Hepatocyte (in vitro differentiated cells): ENCODE measurements at regions not wholly inside any gene's neighbourhood (a gene's known extent, or its start where the extent isn't known, plus 50 kb on each side); places are given as distances from the start of the nearest gene placed in this dataset.

Experiments
- DNase-seq: peaks from one replicate; pipeline ENCODE4 v3.0.0-alpha.2; 2016; ENCODE audit warnings: low spot score
- H2AFZ ChIP-seq: fragments of 200-600 bp; sonication (generic); 2 replicates; pipeline ENCODE4 v1.6.0; 2016; ENCODE audit warnings: antibody characterized with exemption, mild to moderate bottlenecking
- H3K27ac ChIP-seq: fragments of 200-600 bp; sonication (generic); 2 replicates; pipeline ENCODE4 v1.5.1; 2016; ENCODE audit warnings: mild to moderate bottlenecking
- H3K27me3 ChIP-seq: fragments of 200-600 bp; sonication (generic); 2 replicates; pipeline ENCODE4 v1.6.1; 2016
- H3K36me3 ChIP-seq: fragments of 200-600 bp; sonication (generic); replicated peaks from 2 replicates; pipeline ENCODE4 v1.5.1; 2016; ENCODE audit warnings: low read depth; ENCODE audit not compliant: insufficient read depth
- H3K4me1 ChIP-seq: fragments of 200-600 bp; sonication (generic); 2 replicates; pipeline ENCODE4 v1.5.1; 2016; ENCODE audit warnings: mild to moderate bottlenecking, moderate library complexity; ENCODE audit not compliant: insufficient read depth
- H3K4me2 ChIP-seq: fragments of 200-600 bp; sonication (generic); 2 replicates; pipeline ENCODE4 v1.6.0; 2016
- H3K4me3 ChIP-seq: fragments of 200-600 bp; sonication (generic); 2 replicates; pipeline ENCODE4 v1.5.1; 2016; ENCODE audit warnings: mild to moderate bottlenecking
- H3K79me2 ChIP-seq: fragments of 200-600 bp; sonication (generic); 2 replicates; pipeline ENCODE4 v1.6.0; 2017; ENCODE audit warnings: mild to moderate bottlenecking
- H3K9me2 ChIP-seq: fragments of 200-600 bp; sonication (generic); replicated peaks from 2 replicates; pipeline ENCODE4 v1.6.0; 2017; ENCODE audit warnings: mild to moderate bottlenecking; ENCODE audit not compliant: insufficient read depth
- H3K9me3 ChIP-seq: fragments of 200-600 bp; sonication (generic); 2 replicates; pipeline ENCODE4 v1.5.1; 2016; ENCODE audit warnings: low read depth, mild to moderate bottlenecking
- H4K20me1 ChIP-seq: fragments of 200-600 bp; sonication (generic); 2 replicates; pipeline ENCODE4 v1.6.0; 2016; ENCODE audit warnings: mild to moderate bottlenecking; ENCODE audit not compliant: insufficient read depth, poor library complexity, severe bottlenecking
- EZH2 ChIP-seq: fragments of 200-600 bp; sonication (generic); IDR thresholded peaks from 2 replicates; pipeline ENCODE4 v1.6.1; 2016; ENCODE audit warnings: antibody characterized with exemption, mild to moderate bottlenecking, borderline replicate concordance
- EZH2phosphoT487 ChIP-seq: fragments of 200-600 bp; sonication (generic); IDR thresholded peaks from one replicate; pipeline ENCODE4 v1.6.1; 2018; ENCODE audit warnings: antibody characterized with exemption, mild to moderate bottlenecking, low read depth, moderate library complexity; ENCODE audit not compliant: unreplicated experiment, severe bottlenecking
- whole genome bisulfite sequencing: methylation state at CpG from one replicate; pipeline ENCODE4 v1.1.6; 2016; ENCODE audit warnings: low lambda C conversion rate; ENCODE audit errors: missing lambda C conversion rate; 5-methylcytosine and 5-hydroxymethylcytosine counted together
- TF ChIP-seq, protein P1 (sequence below): fragments of 200-600 bp; sonication (generic); IDR thresholded peaks from 2 replicates; pipeline ENCODE4 v1.5.1; 2016; ENCODE audit warnings: antibody characterized with exemption, mild to moderate bottlenecking; ENCODE audit not compliant: poor library complexity

DNA sequence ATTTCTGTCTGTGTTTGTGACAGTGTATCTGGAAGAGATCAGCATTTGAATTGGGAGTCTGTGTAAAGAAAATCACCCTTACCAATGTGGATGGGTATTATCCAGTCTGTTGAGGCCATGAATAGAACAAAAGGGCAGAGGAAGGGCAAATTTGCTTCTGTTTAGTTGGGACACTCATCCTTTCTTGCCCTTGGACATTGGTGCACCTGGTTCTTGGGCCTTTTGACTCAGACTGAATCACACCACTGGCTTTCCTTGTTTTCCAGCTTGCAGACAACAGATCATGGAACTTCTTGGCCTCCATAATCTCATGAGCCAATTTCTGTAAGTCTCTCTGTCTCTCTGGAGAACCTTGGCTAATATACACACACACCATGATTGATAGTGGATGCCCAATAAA lies 164.4 kb upstream of the SGO1 start:
- H3K27ac ChIP-seq: no peak overlapping the region
- no peaks in the 10 kb centered on the region for H4K20me1 ChIP-seq
- H3K9me2 ChIP-seq: no peaks in the 10 kb centered on the region
- H3K4me3 ChIP-seq: no peak overlapping the region
- no peaks in the 10 kb centered on the region for H3K27me3 ChIP-seq
- no peak overlapping the region for H3K4me2 ChIP-seq
- no peaks in the 10 kb centered on the region for H3K9me3 ChIP-seq
- no peaks in the 10 kb centered on the region for H3K4me1 ChIP-seq
- DNase-seq: no peak
- TF ChIP-seq, protein P1, sequence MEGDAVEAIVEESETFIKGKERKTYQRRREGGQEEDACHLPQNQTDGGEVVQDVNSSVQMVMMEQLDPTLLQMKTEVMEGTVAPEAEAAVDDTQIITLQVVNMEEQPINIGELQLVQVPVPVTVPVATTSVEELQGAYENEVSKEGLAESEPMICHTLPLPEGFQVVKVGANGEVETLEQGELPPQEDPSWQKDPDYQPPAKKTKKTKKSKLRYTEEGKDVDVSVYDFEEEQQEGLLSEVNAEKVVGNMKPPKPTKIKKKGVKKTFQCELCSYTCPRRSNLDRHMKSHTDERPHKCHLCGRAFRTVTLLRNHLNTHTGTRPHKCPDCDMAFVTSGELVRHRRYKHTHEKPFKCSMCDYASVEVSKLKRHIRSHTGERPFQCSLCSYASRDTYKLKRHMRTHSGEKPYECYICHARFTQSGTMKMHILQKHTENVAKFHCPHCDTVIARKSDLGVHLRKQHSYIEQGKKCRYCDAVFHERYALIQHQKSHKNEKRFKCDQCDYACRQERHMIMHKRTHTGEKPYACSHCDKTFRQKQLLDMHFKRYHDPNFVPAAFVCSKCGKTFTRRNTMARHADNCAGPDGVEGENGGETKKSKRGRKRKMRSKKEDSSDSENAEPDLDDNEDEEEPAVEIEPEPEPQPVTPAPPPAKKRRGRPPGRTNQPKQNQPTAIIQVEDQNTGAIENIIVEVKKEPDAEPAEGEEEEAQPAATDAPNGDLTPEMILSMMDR: no peak
- no peak for TF ChIP-seq EZH2
- TF ChIP-seq EZH2phosphoT487: no peak
- H2AFZ ChIP-seq: no peak overlapping the region
- no peaks in the 10 kb centered on the region for H3K79me2 ChIP-seq
- no peaks in the 10 kb centered on the region for H3K36me3 ChIP-seq

- H3K36me3 ChIP-seq: no peaks in the 10 kb centered on the region
- no peaks in the 10 kb centered on the region for H3K4me1 ChIP-seq
- no peak overlapping the region for H3K4me2 ChIP-seq
- no peaks in the 10 kb centered on the region for H4K20me1 ChIP-seq
- no peak for TF ChIP-seq EZH2
- TF ChIP-seq, protein P1: no peak
- TF ChIP-seq EZH2phosphoT487: no peak
- H3K27ac ChIP-seq: no peak overlapping the region
- no peaks in the 10 kb centered on the region for H3K79me2 ChIP-seq
- H3K27me3 ChIP-seq: no peaks in the 10 kb centered on the region
- WGBS: 74% methylated on average over 2 of the region's 2 CpGs
- no peaks in the 10 kb centered on the region for H3K9me2 ChIP-seq
- no peak for DNase-seq
- no peaks in the 10 kb centered on the region for H3K9me3 ChIP-seq
- no peak overlapping the region for H3K4me3 ChIP-seq
- no peak overlapping the region for H2AFZ ChIP-seq
Observed at GRCh38 chr3:20346916-20347315, 160.9 kb upstream of the SGO1 start.

- Histone ChIP-seq H3K4me1 (no peaks in the 10 kb centered on the region), H3K36me3 (no peaks in the 10 kb centered on the region), H3K4me2 (no peak overlapping the region), H3K27ac (no peak overlapping the region), H4K20me1 (no peaks in the 10 kb centered on the region), H3K27me3 (no peaks in the 10 kb centered on the region), H3K9me3 (no peaks in the 10 kb centered on the region), H3K9me2 (no peaks in the 10 kb centered on the region), H3K79me2 (no peaks in the 10 kb centered on the region), H2AFZ (no peak overlapping the region), H3K4me3 (no peak overlapping the region)
- DNase-seq: no peak
- WGBS: 82% methylated on average over 1 of the region's 1 CpG
- no peak for TF ChIP-seq EZH2
- TF ChIP-seq EZH2phosphoT487: no peak
- TF ChIP-seq, protein P1: no peak
Observed at GRCh38 chr3:20346369-20346768, 160.4 kb upstream of the SGO1 start.

- Histone ChIP-seq H2AFZ (no peak overlapping the region), H3K27me3 (no peaks in the 10 kb centered on the region), H3K9me3 (no peaks in the 10 kb centered on the region), H3K9me2 (no peaks in the 10 kb centered on the region), H3K36me3 (no peaks in the 10 kb centered on the region), H3K79me2 (no peaks in the 10 kb centered on the region), H3K4me3 (no peak overlapping the region), H3K4me1 (peaks cover 3% of the 10 kb centered on the region), H3K4me2 (no peak overlapping the region), H4K20me1 (no peaks in the 10 kb centered on the region), H3K27ac (no peak overlapping the region)
- TF ChIP-seq, protein P1: no peak
- no peak for TF ChIP-seq EZH2
- TF ChIP-seq EZH2phosphoT487: no peak
- no peak for DNase-seq
Observed at GRCh38 chr3:20344400-20344959, 158.5 kb upstream of the SGO1 start.
